OCI-LY7 (cell line): ENCODE measurements at regions not wholly inside any gene's neighbourhood (a gene's known extent, or its start where the extent isn't known, plus 50 kb on each side); places are given as distances from the start of the nearest gene placed in this dataset.

ENCODE experiments used
- BruUV-seq: library from RNA; stranded (reverse); fragments of 400-500 nt; replicated peaks from 2 replicates; lab custom pipeline; 2021; lab: Mats Ljungman, UMichigan
- CTCF ChIA-PET: fragments of 300-600 bp; sonication (Branson Sonifier 250); formaldehyde crosslinking; loops from one replicate; lab custom pipeline; 2022; ENCODE audit warnings: antibody characterized with exemption; ENCODE audit not compliant: unreplicated experiment; lab: Charles Lee
- POLR2A ChIA-PET: fragments of 300-600 bp; sonication (Branson Sonifier 250); formaldehyde crosslinking; loops from one replicate; lab custom pipeline; 2022; ENCODE audit warnings: antibody characterized with exemption; lab: Charles Lee
- DNase-seq: peaks from one replicate; pipeline ENCODE4 v3.0.0-alpha.2; 2015; ENCODE audit warnings: low spot score
- H2AFZ ChIP-seq: fragments of 200-600 bp; sonication (generic), shearing (Covaris generic); 2 replicates; pipeline ENCODE4 v1.6.1; 2014; ENCODE audit warnings: mild to moderate bottlenecking, antibody characterized with exemption, low read length, moderate library complexity
- H3K27ac ChIP-seq: fragments of 200-600 bp; sonication (generic); 2 replicates; pipeline ENCODE4 v1.5.1; 2014; ENCODE audit warnings: mixed run types, low read depth, mild to moderate bottlenecking, moderate library complexity, low read length, inconsistent platforms; ENCODE audit not compliant: poor library complexity, severe bottlenecking
- H3K36me3 ChIP-seq: fragments of 200-600 bp; sonication (generic); 2 replicates; pipeline ENCODE4 v1.6.1; 2014; ENCODE audit warnings: mild to moderate bottlenecking, antibody characterized with exemption, low read length, moderate library complexity, mixed read lengths; ENCODE audit not compliant: insufficient read depth
- H3K4me1 ChIP-seq: fragments of 200-600 bp; sonication (generic); 2 replicates; pipeline ENCODE4 v1.5.1; 2014; ENCODE audit warnings: mild to moderate bottlenecking, low read length; ENCODE audit not compliant: insufficient read depth, poor library complexity, severe bottlenecking
- H3K4me2 ChIP-seq: fragments of 200-600 bp; sonication (generic); 2 replicates; pipeline ENCODE4 v1.6.1; 2014; ENCODE audit warnings: mild to moderate bottlenecking, low read length
- H3K4me3 ChIP-seq: fragments of 200-600 bp; sonication (generic); 2 replicates; pipeline ENCODE4 v1.5.1; 2014; ENCODE audit warnings: mild to moderate bottlenecking, low read depth, low read length; ENCODE audit not compliant: poor library complexity, severe bottlenecking
- H3K79me2 ChIP-seq: fragments of 200-600 bp; sonication (generic); 2 replicates; pipeline ENCODE4 v1.6.1; 2016; ENCODE audit warnings: low read depth, mild to moderate bottlenecking, low read length, moderate library complexity, mixed read lengths; ENCODE audit not compliant: insufficient read depth
- H3K9me2 ChIP-seq: fragments of 200-600 bp; sonication (generic); 2 replicates; pipeline ENCODE4 v1.6.1; 2016; ENCODE audit warnings: mild to moderate bottlenecking, low read length, mixed read lengths; ENCODE audit not compliant: insufficient read depth
- H3K9me3 ChIP-seq: fragments of 200-600 bp; sonication (generic); 2 replicates; pipeline ENCODE4 v1.6.1; 2014; ENCODE audit warnings: mild to moderate bottlenecking, mixed run types, low read length, mixed read lengths
- H4K20me1 ChIP-seq: fragments of 200-600 bp; sonication (generic); 2 replicates; pipeline ENCODE4 v1.6.1; 2014; ENCODE audit warnings: mild to moderate bottlenecking, antibody characterized with exemption, low read length, moderate library complexity, mixed read lengths; ENCODE audit not compliant: insufficient read depth
- EZH2phosphoT487 ChIP-seq: fragments of 200-600 bp; sonication (generic); IDR thresholded peaks from 2 replicates; pipeline ENCODE4 v1.6.1; 2018; ENCODE audit warnings: low read depth, borderline replicate concordance, mild to moderate bottlenecking, mixed run types, antibody characterized with exemption, low read length, moderate library complexity, mixed read lengths
- intact Hi-C: fragments of 100-400 bp; cut with micrococcal nuclease; formaldehyde crosslinking; loops from one replicate; pipeline ENCODE4 v1.10.0; 2022; ENCODE audit not compliant: unreplicated experiment
- TF ChIP-seq, protein P1 (sequence below): fragments of 200-600 bp; sonication (generic); conservative IDR thresholded peaks from 2 replicates; pipeline ENCODE4 v1.5.1; 2014; ENCODE audit warnings: mild to moderate bottlenecking, antibody characterized with exemption, low read length, moderate library complexity, mixed read lengths

DNA sequence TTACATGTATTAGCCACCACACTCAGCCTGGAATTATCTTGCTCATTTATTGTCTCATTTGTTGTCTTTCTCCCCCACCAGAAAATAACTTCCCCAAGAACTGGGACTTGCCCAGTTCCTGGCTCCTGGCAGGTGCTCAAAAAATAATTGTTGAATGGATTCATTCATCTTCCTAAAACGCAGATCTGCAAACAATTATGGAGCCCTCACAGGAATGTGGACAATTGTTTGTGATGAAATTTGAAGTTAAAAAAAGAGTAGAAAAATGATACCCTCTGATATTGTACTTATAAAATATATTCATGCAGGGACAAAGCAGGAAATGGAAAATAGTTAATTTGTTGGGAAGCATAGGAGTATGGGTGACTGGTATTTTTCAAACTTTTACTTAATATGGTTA, 60.7 kb upstream of the MAP1LC3B2 start:
- Histone ChIP-seq H3K36me3 (no peaks in the 10 kb centered on the region), H3K9me2 (no peaks in the 10 kb centered on the region), H4K20me1 (no peaks in the 10 kb centered on the region), H3K4me3 (no peak overlapping the region), H3K4me1 (no peaks in the 10 kb centered on the region), H3K27ac (no peak overlapping the region), H3K9me3 (no peaks in the 10 kb centered on the region), H3K79me2 (no peaks in the 10 kb centered on the region), H3K4me2 (no peak overlapping the region), H2AFZ (no peak overlapping the region)
- no TSS peak for BruUV-seq
- intact Hi-C loops = no loop called here
- POLR2A ChIA-PET = interaction anchor here (0.9 kb wide), 1 partner anchor 211 kb away, joined by 5 read pairs; no protein-coding TSS in a partner anchor
- no peak for TF ChIP-seq EZH2phosphoT487
- TF ChIP-seq, protein P1, sequence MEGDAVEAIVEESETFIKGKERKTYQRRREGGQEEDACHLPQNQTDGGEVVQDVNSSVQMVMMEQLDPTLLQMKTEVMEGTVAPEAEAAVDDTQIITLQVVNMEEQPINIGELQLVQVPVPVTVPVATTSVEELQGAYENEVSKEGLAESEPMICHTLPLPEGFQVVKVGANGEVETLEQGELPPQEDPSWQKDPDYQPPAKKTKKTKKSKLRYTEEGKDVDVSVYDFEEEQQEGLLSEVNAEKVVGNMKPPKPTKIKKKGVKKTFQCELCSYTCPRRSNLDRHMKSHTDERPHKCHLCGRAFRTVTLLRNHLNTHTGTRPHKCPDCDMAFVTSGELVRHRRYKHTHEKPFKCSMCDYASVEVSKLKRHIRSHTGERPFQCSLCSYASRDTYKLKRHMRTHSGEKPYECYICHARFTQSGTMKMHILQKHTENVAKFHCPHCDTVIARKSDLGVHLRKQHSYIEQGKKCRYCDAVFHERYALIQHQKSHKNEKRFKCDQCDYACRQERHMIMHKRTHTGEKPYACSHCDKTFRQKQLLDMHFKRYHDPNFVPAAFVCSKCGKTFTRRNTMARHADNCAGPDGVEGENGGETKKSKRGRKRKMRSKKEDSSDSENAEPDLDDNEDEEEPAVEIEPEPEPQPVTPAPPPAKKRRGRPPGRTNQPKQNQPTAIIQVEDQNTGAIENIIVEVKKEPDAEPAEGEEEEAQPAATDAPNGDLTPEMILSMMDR = no peak
- DNase-seq = no peak
- CTCF ChIA-PET = interaction anchor here (0.6 kb wide), 1 partner anchor 186 kb away, joined by 3 read pairs; no protein-coding TSS in a partner anchor

DNA sequence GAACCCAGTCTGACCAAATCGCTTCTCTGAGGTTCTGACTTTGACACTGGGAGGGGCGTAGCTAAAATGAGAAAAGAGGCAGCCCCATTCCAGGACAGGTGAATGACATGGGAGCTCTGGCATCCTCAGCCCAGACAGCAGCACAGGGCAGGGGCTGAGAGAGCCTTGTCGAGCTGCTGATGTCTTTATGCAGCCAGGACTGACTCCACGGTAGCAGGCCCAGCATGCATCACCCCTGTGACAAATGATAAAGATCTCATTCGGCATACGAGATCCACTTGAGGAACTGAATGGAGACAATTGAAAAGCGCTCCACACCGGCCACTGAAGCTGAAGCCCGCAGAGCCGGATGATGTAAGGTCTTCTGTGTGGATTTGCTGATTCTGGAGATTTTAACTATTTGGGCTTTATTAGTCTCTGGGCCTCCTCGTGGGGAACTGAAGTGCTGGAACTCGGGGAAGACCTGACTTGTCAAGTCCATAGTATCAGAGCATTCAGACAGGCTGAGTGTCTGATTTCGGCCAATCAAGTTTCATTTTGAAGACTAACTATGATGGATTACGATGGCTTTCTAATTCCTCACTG, 56.9 kb upstream of the MAP1LC3B2 start:
- CTCF ChIA-PET = no interaction called here
- no peaks in the 10 kb centered on the region for H3K79me2 ChIP-seq
- no peaks in the 10 kb centered on the region for H3K9me2 ChIP-seq
- H3K4me1 ChIP-seq = no peaks in the 10 kb centered on the region
- H3K36me3 ChIP-seq = no peaks in the 10 kb centered on the region
- H3K27ac ChIP-seq = no peak overlapping the region
- H3K4me3 ChIP-seq = no peak overlapping the region
- no peaks in the 10 kb centered on the region for H4K20me1 ChIP-seq
- TF ChIP-seq, protein P1 = no peak
- TF ChIP-seq EZH2phosphoT487 = no peak
- no peak overlapping the region for H2AFZ ChIP-seq
- BruUV-seq = no TSS peak
- DNase-seq = no peak
- H3K4me2 ChIP-seq = no peak overlapping the region
- H3K9me3 ChIP-seq = no peaks in the 10 kb centered on the region
- POLR2A ChIA-PET = no interaction called here
- intact Hi-C loops = no loop called here

DNA sequence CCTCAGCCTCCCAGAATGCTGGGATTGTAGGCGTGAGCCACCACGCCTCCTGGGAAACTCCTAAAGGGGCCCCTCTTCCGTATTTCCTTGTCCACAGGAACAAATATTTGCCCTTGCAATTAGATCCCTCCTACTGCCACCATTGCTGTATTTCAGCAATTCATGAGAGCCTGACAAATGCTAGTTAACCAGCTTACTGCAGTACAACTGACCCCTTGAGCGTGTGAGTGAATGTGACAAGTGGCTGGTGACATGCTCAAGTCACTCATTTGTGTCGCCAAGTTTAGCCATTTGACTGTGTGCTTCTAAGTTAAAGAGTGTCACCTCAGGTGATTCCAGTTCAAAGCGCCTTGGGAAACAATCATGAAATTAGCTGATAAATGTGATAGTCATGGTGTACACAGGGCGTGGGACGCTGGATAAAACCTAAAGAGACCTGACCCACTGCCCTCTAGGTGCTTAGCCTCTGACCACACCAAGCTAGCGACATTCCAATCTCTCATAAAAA, 56.1 kb upstream of the MAP1LC3B2 start:
- CTCF ChIA-PET = no interaction called here
- intact Hi-C loops = no loop called here
- no TSS peak for BruUV-seq
- Histone ChIP-seq H3K4me2 (no peak overlapping the region), H3K9me2 (no peaks in the 10 kb centered on the region), H3K36me3 (no peaks in the 10 kb centered on the region), H3K9me3 (no peaks in the 10 kb centered on the region), H3K27ac (no peak overlapping the region), H4K20me1 (no peaks in the 10 kb centered on the region), H3K79me2 (no peaks in the 10 kb centered on the region), H3K4me1 (no peaks in the 10 kb centered on the region), H3K4me3 (no peak overlapping the region), H2AFZ (no peak overlapping the region)
- POLR2A ChIA-PET = no interaction called here
- DNase-seq = no peak
- TF ChIP-seq EZH2phosphoT487 = no peak
- TF ChIP-seq, protein P1 = no peak
